Hippocampal formation (tissue), 2 donors: ENCODE measurements at regions not wholly inside any gene's neighbourhood (a gene's known extent, or its start where the extent isn't known, plus 50 kb on each side); places are given as distances from the start of the nearest gene placed in this dataset.
A peak's percentile ranks its signal among the peaks of the same experiment; 100 is the strongest.

ENCODE experiments used
- DNase-seq, 2 donors: peaks; one replicate each; lab custom pipeline; 2025; lab: John Stamatoyannopoulos, UW

- DNase-seq, result no peak
Observed at GRCh38 chr19:23855676-23856075, 59.0 kb upstream of the ZNF726 start.

- no peak for DNase-seq
Observed at GRCh38 chr19:23851966-23852365, 62.7 kb upstream of the ZNF726 start.

GRCh38 chr19:23832717-23833327 is 74.1 kb upstream of the ZNF681 start:
- DNase-seq, result no peak

- no peak for DNase-seq
Observed at GRCh38 chr19:23823952-23824389, 65.3 kb upstream of the ZNF681 start.

- no peak for DNase-seq
Observed at GRCh38 chr19:23822735-23823134, 64.0 kb upstream of the ZNF681 start.

GRCh38 chr19:23817519-23817918 is 58.8 kb upstream of the ZNF681 start:
- DNase-seq, result peak in 1 of 2 donors; percentile 2

GRCh38 chr19:23810496-23810895 is 51.8 kb upstream of the ZNF681 start:
- no peak for DNase-seq
